ENCODE measurements at regions not wholly inside any gene's neighbourhood (a gene's known extent, or its start where the extent isn't known, plus 50 kb on each side); places are given as distances from the start of the nearest gene placed in this dataset.

DNA sequence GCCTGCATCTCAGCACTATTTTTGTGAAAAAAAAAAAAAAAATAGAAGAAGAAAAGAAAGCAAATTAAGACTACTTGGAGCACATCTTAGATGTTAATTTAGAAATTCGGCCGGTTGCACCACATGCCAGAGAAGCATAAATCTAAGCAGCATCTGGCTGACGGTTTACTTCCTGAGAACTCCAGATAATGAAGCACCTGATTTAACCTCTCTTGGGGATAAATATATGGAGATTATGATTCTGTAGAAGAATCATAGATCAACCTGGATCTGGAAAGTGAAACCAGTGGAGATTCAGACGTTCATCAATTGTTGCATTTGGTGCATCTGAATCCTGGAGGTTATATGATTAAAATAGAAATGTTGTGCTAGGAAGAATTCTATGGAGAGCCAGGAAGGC, 102.1 kb upstream of the SH3BP4 start:
- no peak for ATAC-seq
- TF ChIP-seq BACH2 (CRISPR knock-in tag; IDR thresholded peaks at IDR 0.05; ENCODE audit: borderline replicate concordance) = no peak
- no peak for TF ChIP-seq ZNF70 (CRISPR knock-in tag; IDR thresholded peaks at IDR 0.05)
- no peak for TF ChIP-seq PPARA (CRISPR knock-in tag; IDR thresholded peaks at IDR 0.05; ENCODE audit: borderline replicate concordance)
- TF ChIP-seq, protein P1, sequence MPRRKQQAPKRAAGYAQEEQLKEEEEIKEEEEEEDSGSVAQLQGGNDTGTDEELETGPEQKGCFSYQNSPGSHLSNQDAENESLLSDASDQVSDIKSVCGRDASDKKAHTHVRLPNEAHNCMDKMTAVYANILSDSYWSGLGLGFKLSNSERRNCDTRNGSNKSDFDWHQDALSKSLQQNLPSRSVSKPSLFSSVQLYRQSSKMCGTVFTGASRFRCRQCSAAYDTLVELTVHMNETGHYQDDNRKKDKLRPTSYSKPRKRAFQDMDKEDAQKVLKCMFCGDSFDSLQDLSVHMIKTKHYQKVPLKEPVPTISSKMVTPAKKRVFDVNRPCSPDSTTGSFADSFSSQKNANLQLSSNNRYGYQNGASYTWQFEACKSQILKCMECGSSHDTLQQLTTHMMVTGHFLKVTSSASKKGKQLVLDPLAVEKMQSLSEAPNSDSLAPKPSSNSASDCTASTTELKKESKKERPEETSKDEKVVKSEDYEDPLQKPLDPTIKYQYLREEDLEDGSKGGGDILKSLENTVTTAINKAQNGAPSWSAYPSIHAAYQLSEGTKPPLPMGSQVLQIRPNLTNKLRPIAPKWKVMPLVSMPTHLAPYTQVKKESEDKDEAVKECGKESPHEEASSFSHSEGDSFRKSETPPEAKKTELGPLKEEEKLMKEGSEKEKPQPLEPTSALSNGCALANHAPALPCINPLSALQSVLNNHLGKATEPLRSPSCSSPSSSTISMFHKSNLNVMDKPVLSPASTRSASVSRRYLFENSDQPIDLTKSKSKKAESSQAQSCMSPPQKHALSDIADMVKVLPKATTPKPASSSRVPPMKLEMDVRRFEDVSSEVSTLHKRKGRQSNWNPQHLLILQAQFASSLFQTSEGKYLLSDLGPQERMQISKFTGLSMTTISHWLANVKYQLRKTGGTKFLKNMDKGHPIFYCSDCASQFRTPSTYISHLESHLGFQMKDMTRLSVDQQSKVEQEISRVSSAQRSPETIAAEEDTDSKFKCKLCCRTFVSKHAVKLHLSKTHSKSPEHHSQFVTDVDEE (CRISPR knock-in tag; IDR thresholded peaks at IDR 0.05) = no peak
- no peak for TF ChIP-seq ZNF565 (CRISPR knock-in tag; conservative IDR thresholded peaks at IDR 0.05; ENCODE audit: low read depth)
- TF ChIP-seq ISL1 (CRISPR knock-in tag; IDR thresholded peaks at IDR 0.05) = no peak
- TF ChIP-seq, protein P2, sequence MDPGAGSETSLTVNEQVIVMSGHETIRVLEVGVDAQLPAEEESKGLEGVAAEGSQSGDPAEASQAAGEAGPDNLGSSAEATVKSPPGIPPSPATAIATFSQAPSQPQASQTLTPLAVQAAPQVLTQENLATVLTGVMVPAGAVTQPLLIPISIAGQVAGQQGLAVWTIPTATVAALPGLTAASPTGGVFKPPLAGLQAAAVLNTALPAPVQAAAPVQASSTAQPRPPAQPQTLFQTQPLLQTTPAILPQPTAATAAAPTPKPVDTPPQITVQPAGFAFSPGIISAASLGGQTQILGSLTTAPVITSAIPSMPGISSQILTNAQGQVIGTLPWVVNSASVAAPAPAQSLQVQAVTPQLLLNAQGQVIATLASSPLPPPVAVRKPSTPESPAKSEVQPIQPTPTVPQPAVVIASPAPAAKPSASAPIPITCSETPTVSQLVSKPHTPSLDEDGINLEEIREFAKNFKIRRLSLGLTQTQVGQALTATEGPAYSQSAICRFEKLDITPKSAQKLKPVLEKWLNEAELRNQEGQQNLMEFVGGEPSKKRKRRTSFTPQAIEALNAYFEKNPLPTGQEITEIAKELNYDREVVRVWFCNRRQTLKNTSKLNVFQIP (CRISPR knock-in tag; IDR thresholded peaks at IDR 0.05; ENCODE audit: borderline replicate concordance, low read depth) = no peak
- TF ChIP-seq ZFP3 (CRISPR knock-in tag; IDR thresholded peaks at IDR 0.05) = no peak
- TF ChIP-seq ARNTL (CRISPR knock-in tag; IDR thresholded peaks at IDR 0.05; ENCODE audit: borderline replicate concordance, low read depth) = no peak
- TF ChIP-seq, protein P3, sequence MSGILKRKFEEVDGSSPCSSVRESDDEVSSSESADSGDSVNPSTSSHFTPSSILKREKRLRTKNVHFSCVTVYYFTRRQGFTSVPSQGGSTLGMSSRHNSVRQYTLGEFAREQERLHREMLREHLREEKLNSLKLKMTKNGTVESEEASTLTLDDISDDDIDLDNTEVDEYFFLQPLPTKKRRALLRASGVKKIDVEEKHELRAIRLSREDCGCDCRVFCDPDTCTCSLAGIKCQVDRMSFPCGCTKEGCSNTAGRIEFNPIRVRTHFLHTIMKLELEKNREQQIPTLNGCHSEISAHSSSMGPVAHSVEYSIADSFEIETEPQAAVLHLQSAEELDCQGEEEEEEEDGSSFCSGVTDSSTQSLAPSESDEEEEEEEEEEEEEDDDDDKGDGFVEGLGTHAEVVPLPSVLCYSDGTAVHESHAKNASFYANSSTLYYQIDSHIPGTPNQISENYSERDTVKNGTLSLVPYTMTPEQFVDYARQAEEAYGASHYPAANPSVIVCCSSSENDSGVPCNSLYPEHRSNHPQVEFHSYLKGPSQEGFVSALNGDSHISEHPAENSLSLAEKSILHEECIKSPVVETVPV (CRISPR knock-in tag; IDR thresholded peaks at IDR 0.05) = no peak
- TF ChIP-seq RARB (CRISPR knock-in tag; IDR thresholded peaks at IDR 0.05) = no peak
- TF ChIP-seq TOX (CRISPR knock-in tag; IDR thresholded peaks at IDR 0.05; ENCODE audit: borderline replicate concordance) = no peak
- no peak for TF ChIP-seq ZC3H10 (CRISPR knock-in tag; IDR thresholded peaks at IDR 0.05)
- TF ChIP-seq CSDC2 (CRISPR knock-in tag; IDR thresholded peaks at IDR 0.05) = no peak
- TF ChIP-seq ESRRG (CRISPR knock-in tag; IDR thresholded peaks at IDR 0.05) = no peak
- TF ChIP-seq TCF4 (CRISPR knock-in tag; IDR thresholded peaks at IDR 0.05; ENCODE audit: borderline replicate concordance) = no peak

DNA sequence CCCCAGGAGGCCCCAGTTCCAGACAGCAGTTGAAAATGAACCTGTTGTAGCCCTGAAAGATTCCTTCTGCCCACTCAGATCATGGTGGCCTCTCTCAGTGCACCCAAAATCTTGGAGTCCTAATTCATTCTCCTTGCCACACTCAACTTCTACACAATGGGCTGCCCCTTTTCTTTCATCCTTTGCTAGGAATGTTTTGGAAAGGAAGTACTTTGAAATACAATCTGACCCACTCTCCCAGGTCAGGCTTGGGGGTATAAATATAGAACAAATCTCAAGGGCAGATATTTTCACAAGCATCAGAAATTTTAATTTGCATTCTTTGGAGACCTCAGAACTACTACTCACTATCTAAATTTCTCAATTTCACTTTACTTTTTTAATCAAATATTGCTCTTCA, 103.2 kb upstream of the SH3BP4 start:
- ATAC-seq = no peak
- TF ChIP-seq ARNTL (CRISPR knock-in tag; IDR thresholded peaks at IDR 0.05; ENCODE audit: borderline replicate concordance, low read depth) = no peak
- no peak for TF ChIP-seq PPARA (CRISPR knock-in tag; IDR thresholded peaks at IDR 0.05; ENCODE audit: borderline replicate concordance)
- TF ChIP-seq, protein P3 (CRISPR knock-in tag; IDR thresholded peaks at IDR 0.05) = no peak
- TF ChIP-seq ZC3H10 (CRISPR knock-in tag; IDR thresholded peaks at IDR 0.05) = no peak
- no peak for TF ChIP-seq ZNF70 (CRISPR knock-in tag; IDR thresholded peaks at IDR 0.05)
- TF ChIP-seq, protein P4, sequence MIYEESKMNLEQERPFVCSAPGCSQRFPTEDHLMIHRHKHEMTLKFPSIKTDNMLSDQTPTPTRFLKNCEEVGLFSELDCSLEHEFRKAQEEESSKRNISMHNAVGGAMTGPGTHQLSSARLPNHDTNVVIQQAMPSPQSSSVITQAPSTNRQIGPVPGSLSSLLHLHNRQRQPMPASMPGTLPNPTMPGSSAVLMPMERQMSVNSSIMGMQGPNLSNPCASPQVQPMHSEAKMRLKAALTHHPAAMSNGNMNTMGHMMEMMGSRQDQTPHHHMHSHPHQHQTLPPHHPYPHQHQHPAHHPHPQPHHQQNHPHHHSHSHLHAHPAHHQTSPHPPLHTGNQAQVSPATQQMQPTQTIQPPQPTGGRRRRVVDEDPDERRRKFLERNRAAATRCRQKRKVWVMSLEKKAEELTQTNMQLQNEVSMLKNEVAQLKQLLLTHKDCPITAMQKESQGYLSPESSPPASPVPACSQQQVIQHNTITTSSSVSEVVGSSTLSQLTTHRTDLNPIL (CRISPR knock-in tag; IDR thresholded peaks at IDR 0.05; ENCODE audit: low read depth) = no peak
- TF ChIP-seq RARB (CRISPR knock-in tag; IDR thresholded peaks at IDR 0.05) = no peak

DNA sequence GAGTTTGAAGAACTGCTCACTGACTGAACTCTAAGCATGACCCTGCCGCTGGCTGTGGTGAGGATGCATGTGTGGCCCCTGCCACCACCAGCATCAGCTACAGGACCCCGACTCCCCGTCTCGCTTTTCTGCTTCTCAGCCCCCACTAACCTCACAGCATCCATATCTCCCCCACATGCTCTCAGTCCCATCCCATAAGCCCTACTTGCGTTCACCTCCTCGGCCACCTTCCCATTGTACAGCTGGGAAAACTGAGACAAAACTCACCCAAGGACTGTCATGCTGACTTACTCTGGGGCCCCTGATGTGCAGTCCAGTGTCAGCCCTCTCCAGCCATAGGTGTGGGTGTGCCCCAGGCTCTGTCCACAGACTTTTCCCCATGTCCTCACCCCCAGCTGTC, 104.2 kb upstream of the SH3BP4 start:
- no peak for ATAC-seq
- no peak for TF ChIP-seq PPARA (CRISPR knock-in tag; IDR thresholded peaks at IDR 0.05; ENCODE audit: borderline replicate concordance)
- TF ChIP-seq, protein P5, sequence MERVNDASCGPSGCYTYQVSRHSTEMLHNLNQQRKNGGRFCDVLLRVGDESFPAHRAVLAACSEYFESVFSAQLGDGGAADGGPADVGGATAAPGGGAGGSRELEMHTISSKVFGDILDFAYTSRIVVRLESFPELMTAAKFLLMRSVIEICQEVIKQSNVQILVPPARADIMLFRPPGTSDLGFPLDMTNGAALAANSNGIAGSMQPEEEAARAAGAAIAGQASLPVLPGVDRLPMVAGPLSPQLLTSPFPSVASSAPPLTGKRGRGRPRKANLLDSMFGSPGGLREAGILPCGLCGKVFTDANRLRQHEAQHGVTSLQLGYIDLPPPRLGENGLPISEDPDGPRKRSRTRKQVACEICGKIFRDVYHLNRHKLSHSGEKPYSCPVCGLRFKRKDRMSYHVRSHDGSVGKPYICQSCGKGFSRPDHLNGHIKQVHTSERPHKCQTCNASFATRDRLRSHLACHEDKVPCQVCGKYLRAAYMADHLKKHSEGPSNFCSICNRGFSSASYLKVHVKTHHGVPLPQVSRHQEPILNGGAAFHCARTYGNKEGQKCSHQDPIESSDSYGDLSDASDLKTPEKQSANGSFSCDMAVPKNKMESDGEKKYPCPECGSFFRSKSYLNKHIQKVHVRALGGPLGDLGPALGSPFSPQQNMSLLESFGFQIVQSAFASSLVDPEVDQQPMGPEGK (CRISPR knock-in tag; IDR thresholded peaks at IDR 0.05; ENCODE audit: borderline replicate concordance) = no peak
- TF ChIP-seq ZNF70 (CRISPR knock-in tag; IDR thresholded peaks at IDR 0.05) = no peak
- TF ChIP-seq RARB (CRISPR knock-in tag; IDR thresholded peaks at IDR 0.05) = no peak
- no peak for TF ChIP-seq TCF4 (CRISPR knock-in tag; IDR thresholded peaks at IDR 0.05; ENCODE audit: borderline replicate concordance)
- no peak for TF ChIP-seq ARNTL (CRISPR knock-in tag; IDR thresholded peaks at IDR 0.05; ENCODE audit: borderline replicate concordance, low read depth)
- no peak for TF ChIP-seq ZNF8 (CRISPR knock-in tag; IDR thresholded peaks at IDR 0.05)
- TF ChIP-seq ESRRG (CRISPR knock-in tag; IDR thresholded peaks at IDR 0.05) = no peak
- no peak for TF ChIP-seq CSDC2 (CRISPR knock-in tag; IDR thresholded peaks at IDR 0.05)
- no peak for TF ChIP-seq ZFP30 (CRISPR knock-in tag; IDR thresholded peaks at IDR 0.05)
- no peak for TF ChIP-seq ZFP3 (CRISPR knock-in tag; IDR thresholded peaks at IDR 0.05)
- no peak for TF ChIP-seq TOX (CRISPR knock-in tag; IDR thresholded peaks at IDR 0.05; ENCODE audit: borderline replicate concordance)

Data from SK-N-SH treated with all-trans-retinoic acid at 6 μM for 48 hours (cell line).